K562 (cell line): ENCODE measurements at regions not wholly inside any gene's neighbourhood (a gene's known extent, or its start where the extent isn't known, plus 50 kb on each side); places are given as distances from the start of the nearest gene placed in this dataset.

Experiments
- ARNT ChIP-seq, 2 experiments: fragments of 450-650 bp; IDR thresholded peaks; 2 replicates each; pipeline ENCODE4 v1.6.1; 2016; ENCODE audit warnings: mild to moderate bottlenecking in 1 of 2
- CLOCK ChIP-seq: fragments of 250-450 bp; sonication (Bioruptor Pico); IDR thresholded peaks from 2 replicates; pipeline ENCODE4 v1.4.0; 2020; ENCODE audit warnings: mild to moderate bottlenecking, moderate library complexity, borderline replicate concordance
- CREB5 ChIP-seq: fragments of 250-450 bp; sonication (Bioruptor Pico); IDR thresholded peaks from 2 replicates; pipeline ENCODE4 v1.5.0; 2020; ENCODE audit warnings: mild to moderate bottlenecking
- ELF1 ChIP-seq: fragments of 200-800 bp; sonication (Bioruptor generic); IDR thresholded peaks from 2 replicates; pipeline ENCODE4 v1.6.1; 2016; ENCODE audit warnings: missing genetic modification characterization, missing compliant biosample characterization
- FOXK2 ChIP-seq, 2 experiments: fragments of 450-650 bp; IDR thresholded peaks in 1 of 2; conservative IDR thresholded peaks in 1 of 2; 2 replicates each; pipeline ENCODE4 v1.6.1; 2016; ENCODE audit warnings: low read depth in 2 of 2, mild to moderate bottlenecking in 1 of 2
- FOXP4 ChIP-seq: sonication (generic); formaldehyde crosslinking; IDR thresholded peaks from 2 replicates; pipeline ENCODE4 v1.8.0; 2022; ENCODE audit warnings: mild to moderate bottlenecking, missing genetic modification reagents, borderline replicate concordance
- MAFF ChIP-seq: IDR thresholded peaks from 2 replicates; pipeline ENCODE4 v1.6.1; 2012; ENCODE audit warnings: low read length, improper control_type of control experiment
- MCM5 ChIP-seq: fragments of 450-650 bp; IDR thresholded peaks from 2 replicates; pipeline ENCODE4 v1.6.1; 2016; ENCODE audit warnings: low read depth
- MITF ChIP-seq: IDR thresholded peaks from 2 replicates; pipeline ENCODE4 v1.6.1; 2014; ENCODE audit warnings: antibody characterized with exemption
- MTF1 ChIP-seq: fragments of 250-450 bp; sonication (Bioruptor Pico); IDR thresholded peaks from 2 replicates; pipeline ENCODE4 v1.9.0; 2021; ENCODE audit warnings: moderate library complexity, mild to moderate bottlenecking, inconsistent platforms, borderline replicate concordance
- NFYB ChIP-seq: IDR thresholded peaks from 2 replicates; pipeline ENCODE4 v1.6.1; 2011; ENCODE audit warnings: mild to moderate bottlenecking, moderate library complexity; ENCODE audit not compliant: insufficient read length; ENCODE audit errors: extremely low read depth
- PCBP1 ChIP-seq: fragments of 200-400 bp; formaldehyde crosslinking; IDR thresholded peaks from 2 replicates; pipeline ENCODE4 v1.6.1; 2018; ENCODE audit warnings: mild to moderate bottlenecking, low read depth, low read length; ENCODE audit not compliant: poor library complexity, severe bottlenecking
- POLR2G ChIP-seq: fragments of 200-400 bp; formaldehyde crosslinking; IDR thresholded peaks from 2 replicates; pipeline ENCODE4 v1.6.1; 2017; ENCODE audit warnings: low read depth, mild to moderate bottlenecking, antibody characterized with exemption, low read length, moderate library complexity
- RBM34 ChIP-seq: fragments of 200-400 bp; formaldehyde crosslinking; IDR thresholded peaks from 2 replicates; pipeline ENCODE4 v1.6.1; 2018; ENCODE audit warnings: low read length, borderline replicate concordance; ENCODE audit not compliant: insufficient read depth
- SMARCE1 ChIP-seq: fragments of 450-650 bp; IDR thresholded peaks from 2 replicates; pipeline ENCODE4 v1.7.1; 2016; ENCODE audit warnings: mild to moderate bottlenecking
- SREBF1 ChIP-seq: fragments of 150-350 bp; IDR thresholded peaks from 2 replicates; pipeline ENCODE4 v1.6.1; 2014; ENCODE audit warnings: antibody characterized with exemption, low read depth, low read length, borderline replicate concordance
- TARDBP ChIP-seq: fragments of 450-650 bp; IDR thresholded peaks from 2 replicates; pipeline ENCODE4 v1.6.1; 2016
- ZNF408 ChIP-seq: fragments of 250-450 bp; sonication (Bioruptor Pico); IDR thresholded peaks from 2 replicates; pipeline ENCODE4 v1.4.0; 2020; ENCODE audit warnings: low read depth, mild to moderate bottlenecking, moderate library complexity
- ZNF431 ChIP-seq: sonication (generic); formaldehyde crosslinking; IDR thresholded peaks from 2 replicates; pipeline ENCODE4 v1.8.0; 2022; ENCODE audit warnings: mild to moderate bottlenecking, missing genetic modification reagents
- ZNF512 ChIP-seq: IDR thresholded peaks from 2 replicates; pipeline ENCODE4 v1.6.1; 2016; ENCODE audit warnings: missing genetic modification characterization, missing compliant biosample characterization

- TF ChIP-seq MTF1 (CRISPR knock-in tag) (no peak), RBM34 (no peak), ARNT (IDR thresholded peaks at IDR 0.05) (no peak), POLR2G (peak; percentile 70), FOXP4 (CRISPR knock-in tag) (no peak), ELF1 (tag) (no peak), ZNF512 (tag) (no peak), TARDBP (peak; percentile 81), MCM5 (no peak), PCBP1 (no peak), FOXK2 (conservative IDR thresholded peaks at IDR 0.05 in 1 of 2, IDR thresholded peaks at IDR 0.05 in 1 of 2; ENCODE audit: low read depth in 2 of 2) (no peak), ZNF408 (no peak), NFYB (no peak), MAFF (no peak), SREBF1 (0 out of 2 replicates have a peak, but pooled peaks have one; percentile 30), ZNF431 (CRISPR knock-in tag) (no peak), SMARCE1 (peak; percentile 41; the same call in 1 of the 2 replicates), CREB5 (CRISPR knock-in tag) (no peak), CLOCK (no peak), MITF (no peak; the same call in 1 of the 2 replicates)
Observed at GRCh38 chr17:27381007-27381501, 75.2 kb upstream of the KSR1 start (continued).
